OCI-M2 (cell line): ENCODE measurements at regions not wholly inside any gene's neighbourhood (a gene's known extent, or its start where the extent isn't known, plus 50 kb on each side); places are given as distances from the start of the nearest gene placed in this dataset.
"Not testable (repeated sequence)": the region's sequence is repeated elsewhere in the genome, so short reads cannot be mapped to it uniquely, and the experiment has no call there.

Experiments used
- DNase-seq: peaks from one replicate; lab custom pipeline; 2025; ENCODE audit not compliant: unreplicated experiment; lab: John Stamatoyannopoulos, UW

DNA sequence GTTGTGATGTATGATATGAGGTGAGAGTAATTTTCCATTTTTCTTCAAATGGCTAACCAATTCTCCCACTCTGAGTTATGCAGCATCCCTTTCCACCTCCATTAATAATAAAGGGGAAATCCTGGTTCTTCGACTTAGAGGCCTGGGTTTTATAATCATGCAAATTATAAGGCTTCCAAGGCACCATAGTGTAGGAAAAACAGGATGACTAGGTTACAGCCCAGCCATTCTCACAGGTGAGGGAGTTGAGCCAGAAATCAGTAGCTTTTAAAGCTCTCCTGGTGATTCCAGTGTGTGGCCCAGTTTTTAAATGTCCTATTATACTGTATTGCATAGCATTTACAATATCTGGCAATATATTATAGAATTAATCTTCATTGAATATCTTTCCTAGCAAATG, 203.1 kb downstream of the ARHGEF9 start:
- DNase-seq = no peak

DNA sequence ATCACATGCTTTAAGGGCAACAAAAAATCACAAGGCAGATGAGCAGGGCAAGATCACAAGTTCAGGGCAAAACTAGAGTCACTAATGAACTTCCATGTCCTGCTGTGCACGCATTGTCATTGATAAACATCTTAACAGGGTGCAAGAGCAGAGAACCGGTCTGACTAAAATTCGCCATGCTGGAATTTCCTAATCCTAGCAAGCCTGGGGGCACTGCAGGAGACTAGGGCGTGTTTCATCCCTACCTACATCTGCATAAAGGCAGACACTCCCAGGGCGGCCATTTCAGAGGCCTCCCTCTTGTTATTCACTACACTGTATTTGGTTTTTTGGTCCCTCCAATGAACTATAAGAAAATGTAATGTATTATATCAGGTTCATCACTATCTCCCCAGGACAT, 203.6 kb downstream of the ARHGEF9 start:
- no peak for DNase-seq

DNA sequence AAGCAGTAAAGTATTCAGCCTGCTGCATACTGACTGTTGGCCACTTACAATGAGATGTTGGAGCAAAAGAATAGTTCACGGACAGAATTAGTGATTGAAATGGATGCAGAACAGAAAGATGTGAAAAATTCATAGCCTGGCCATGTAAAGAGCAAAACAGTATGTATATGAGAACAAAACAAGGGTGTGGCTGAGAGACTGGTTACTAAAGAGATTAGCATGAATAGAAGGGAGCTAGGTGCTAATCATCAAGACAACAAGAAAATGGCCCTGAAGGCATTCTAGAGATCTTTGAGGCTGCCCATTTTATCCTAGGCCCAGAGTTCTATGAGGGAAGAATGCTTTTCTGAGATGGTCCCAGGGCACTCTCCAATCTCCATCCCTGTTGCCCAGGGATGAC, 208.5 kb downstream of the ARHGEF9 start:
- DNase-seq = no peak

DNA sequence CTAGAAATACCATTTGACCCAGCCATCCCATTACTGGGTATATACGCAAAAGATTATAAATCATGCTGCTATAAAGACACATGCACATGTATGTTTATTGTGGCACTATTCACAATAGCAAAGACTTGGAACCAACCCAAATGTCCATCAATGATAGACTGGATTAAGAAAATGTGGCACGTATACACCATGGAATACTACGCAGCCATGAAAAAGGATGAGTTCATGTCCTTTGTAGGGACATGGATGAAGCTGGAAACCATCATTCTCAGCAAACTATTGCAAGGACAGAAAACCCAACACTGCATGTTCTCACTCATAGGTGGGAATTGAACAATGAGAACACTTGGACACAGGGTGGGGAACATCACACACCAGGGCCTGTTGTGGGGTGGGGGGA, 209.3 kb downstream of the ARHGEF9 start:
- DNase-seq = not testable (repeated sequence)

DNA sequence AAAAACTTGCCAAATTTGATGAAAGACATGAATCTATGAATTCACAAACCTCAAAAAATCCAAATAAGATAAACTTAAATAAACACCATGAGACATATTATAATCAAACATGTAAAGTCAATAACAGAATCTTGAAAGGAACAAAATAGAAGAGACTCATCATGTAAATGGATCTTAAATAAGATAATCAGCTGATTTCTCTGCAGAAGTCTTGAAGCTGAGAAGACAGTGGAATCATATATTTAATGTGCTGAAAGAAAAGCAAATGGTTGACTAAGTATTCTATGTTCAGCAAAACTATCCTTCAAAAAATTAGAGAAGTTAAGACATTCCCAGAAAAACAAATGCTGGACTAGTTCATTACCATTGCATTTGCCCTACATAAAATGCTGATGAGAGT, 215.7 kb upstream of the SPIN4 start:
- no peak for DNase-seq

DNA sequence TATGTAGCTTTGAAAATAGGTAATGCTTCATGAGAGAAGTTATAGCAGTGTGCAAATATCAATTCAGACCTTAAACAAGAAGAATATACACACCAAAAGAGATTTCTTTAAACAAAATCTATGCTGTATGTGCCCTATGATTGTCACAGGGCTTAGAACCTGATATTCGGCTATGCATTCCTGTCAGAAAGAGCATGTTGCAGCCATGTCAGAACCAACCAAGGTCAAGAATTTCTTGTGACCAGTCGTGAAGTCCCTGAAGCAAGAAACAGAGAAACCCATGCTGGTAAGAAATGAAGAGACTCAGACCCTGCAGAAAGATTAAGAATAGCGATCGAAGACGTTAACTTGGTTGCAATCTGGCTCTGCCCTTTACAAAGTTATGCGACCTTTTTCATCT, 210.3 kb upstream of the SPIN4 start:
- no peak for DNase-seq

DNA sequence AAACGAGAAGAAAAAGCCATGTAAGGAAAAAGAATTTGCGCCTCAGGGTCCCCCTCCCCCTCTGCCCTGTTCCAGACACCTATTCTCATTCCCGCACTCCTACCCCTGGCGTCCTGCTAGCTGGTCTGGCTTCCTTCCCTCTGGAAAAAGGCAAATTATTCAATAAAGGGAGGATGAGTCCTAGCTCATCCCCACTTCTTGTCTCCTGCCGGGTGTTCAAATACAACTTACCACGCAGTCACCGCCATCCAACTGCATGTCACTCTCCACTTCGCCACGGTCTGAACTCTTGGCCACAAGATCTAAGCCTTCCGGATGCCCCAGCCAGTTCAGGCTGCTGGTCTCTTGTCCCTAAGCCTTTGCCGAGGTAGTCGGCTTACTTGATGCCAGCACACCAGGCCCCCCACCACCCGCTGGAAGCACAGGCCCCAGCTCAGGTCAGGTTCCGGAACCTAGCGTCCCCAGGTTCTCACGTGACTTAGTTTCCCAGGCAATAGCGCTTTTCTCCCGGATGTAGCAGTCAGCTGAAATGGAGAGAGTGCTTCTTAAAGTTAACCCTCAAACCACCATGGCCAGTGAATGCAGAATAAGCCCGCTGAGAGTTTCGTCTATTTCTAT, 209.6 kb upstream of the SPIN4 start:
- peak; percentile 35 for DNase-seq

DNA sequence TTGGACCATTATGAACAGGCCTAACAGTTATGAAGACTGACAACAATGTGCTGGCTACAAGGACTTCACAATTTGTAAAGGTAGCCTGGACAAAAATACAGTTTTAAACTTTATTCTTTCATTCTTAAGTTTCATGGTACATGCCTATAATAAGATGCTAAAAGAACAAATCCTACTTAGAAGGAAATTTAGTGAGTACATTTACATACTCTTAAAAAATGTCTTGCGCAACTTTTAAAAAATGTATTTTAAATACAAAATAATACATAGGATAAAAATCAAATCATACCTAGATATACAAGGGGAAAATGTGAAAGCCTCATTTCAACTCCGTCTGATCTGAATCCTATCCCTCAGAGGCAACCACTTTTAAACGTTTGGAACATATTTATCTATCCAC, 200.7 kb upstream of the SPIN4 start:
- no peak for DNase-seq

DNA sequence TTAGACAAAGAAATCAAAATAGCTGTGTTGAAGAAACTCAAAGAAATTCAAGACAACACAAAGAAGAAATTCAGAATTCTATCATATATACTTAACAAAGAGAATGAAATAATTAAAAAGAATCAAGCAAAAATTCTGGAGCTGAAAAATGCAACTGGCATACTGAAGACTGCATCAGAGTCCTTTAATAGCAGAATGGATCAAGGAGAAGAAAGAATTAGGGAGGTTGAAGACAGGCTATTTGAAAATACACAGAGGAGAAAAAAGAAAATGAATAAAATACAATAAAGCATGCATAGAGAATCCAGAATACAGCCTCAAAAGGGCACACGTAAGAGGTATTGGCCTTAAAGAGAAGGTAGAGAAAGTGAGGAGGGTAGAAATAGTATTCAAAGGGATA, 179.5 kb upstream of the SPIN4 start:
- no peak for DNase-seq

DNA sequence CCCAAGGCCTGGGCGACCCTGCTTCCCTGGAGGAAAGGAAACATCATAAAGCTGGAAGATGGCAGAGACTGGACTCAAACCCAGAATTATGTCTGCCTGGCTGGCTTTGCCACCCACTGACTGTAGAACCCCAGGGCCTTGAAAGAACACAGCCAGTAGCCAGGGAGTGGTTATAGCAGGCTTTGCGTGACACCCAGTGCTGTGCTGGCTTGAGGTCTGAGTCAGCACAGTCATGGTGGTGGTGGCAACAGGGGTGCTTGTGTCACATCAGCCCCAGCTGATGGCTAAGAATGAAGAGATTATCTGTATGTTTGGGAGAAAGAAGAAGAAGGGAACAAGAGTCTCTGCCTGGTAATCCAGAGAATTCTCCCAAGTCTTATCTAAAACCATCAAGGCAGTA, 178.8 kb upstream of the SPIN4 start:
- DNase-seq = no peak

DNA sequence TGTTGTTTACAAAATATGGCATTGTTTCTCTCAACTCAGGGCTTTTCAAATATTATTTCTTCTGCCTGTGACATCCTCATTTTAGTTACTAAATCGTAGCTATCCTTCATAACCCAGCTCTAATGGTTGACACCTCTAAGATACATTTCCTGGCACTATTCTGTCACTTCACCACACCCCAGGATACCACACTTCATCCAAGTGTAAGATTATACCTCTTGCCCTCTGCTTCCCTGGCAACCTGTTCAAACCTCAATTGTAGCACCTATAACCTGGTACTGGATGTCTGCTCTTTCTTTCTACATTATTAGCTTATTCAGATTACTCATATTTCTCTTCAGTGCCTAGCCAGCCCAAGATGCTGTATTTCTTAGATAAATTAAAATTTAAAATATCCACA, 175.7 kb upstream of the SPIN4 start:
- no peak for DNase-seq

DNA sequence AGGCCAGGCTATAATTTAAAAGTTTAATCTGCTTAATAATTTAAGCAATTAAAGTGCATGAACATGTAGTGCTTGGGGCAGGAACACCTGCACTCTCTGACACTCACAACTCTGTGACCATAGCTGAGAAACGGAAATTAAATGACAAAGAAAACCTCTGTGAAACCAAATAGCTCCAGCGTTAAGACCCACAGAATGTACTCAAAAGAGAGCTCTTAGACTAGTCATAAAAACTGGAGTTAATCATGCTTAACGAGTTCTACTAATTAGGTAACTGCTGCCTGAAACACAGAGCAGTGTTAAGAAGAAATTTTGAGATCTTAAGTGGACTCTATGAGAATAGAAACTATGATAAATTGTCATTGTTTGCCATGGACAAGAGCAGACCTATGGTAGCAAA, 174.4 kb upstream of the SPIN4 start:
- no peak for DNase-seq

DNA sequence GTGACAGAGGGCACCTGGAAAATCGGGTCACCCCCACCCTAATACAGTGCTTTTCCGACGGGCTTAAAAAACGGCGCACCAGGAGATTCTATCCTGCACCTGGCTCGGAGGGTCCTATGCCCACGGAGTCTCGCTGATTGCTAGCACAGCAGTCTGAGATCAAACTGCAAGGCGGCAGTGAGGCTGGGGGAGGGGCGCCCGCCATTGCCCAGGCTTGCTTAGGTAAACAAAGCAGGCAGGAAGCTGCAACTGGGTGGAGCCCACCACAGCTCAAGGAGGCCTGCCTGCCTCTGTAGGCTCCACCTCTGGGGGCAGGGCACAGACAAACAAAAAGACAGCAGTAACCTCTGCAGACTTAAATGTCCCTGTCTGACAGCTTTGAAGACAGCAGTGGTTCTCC, 168.2 kb upstream of the SPIN4 start:
- not testable (repeated sequence) for DNase-seq

DNA sequence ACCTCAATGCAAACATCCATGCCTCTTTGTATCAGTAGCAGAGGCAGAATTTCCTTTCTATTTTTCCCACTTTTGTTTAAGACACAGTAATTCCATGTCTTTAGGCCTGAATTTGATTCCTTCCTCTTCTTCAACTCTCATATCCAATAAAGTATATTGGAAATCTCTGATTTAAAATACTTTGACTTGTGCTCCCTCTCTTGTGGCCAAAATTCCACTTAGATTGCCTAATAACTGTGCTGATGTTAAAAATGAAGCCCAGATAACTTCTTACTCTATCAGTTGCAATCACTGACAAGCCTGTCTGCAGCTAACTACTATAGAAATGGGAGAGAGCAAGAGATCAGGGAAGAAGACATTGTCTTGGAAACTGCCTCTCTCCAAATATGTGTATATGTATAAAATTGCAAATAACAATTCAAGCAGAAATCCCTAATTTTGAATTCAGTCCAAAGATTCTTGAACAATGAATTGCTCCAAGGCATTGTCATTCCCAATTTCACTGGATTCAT, 163.5 kb upstream of the SPIN4 start:
- no peak for DNase-seq

DNA sequence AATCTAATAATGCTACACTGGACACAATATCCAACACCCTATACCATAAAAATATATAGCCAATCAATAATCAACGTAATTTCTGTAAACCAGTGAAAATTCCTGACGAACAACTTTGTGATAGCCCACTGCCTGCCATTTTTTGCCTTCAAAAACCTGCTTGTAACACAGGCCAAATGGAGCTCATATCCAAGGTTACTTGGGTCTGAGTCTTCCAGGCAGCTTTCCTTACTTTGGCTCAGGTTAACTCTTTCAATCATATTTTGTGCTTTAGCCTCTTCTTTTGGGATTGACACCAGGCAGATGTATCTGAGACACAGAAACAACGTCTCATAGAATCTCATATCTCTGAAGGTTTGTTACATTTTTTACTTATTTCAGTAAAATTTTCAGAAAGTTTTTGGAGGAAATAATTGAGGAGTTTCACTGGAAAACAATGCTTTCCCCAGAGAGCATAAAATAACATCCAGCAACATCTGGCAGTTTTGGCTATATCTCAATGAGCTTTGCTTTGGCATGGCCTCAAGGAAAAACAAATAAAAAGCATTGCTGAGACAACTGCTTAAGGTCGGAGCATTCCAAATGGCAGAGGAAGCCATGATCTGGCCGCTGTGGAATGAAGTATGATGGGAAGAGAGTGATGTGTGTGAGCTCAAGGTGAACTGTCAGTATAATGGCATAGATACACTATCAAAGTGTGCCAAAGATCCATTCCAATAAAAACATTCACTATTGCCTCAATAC, 162.9 kb upstream of the SPIN4 start:
- DNase-seq = no peak

DNA sequence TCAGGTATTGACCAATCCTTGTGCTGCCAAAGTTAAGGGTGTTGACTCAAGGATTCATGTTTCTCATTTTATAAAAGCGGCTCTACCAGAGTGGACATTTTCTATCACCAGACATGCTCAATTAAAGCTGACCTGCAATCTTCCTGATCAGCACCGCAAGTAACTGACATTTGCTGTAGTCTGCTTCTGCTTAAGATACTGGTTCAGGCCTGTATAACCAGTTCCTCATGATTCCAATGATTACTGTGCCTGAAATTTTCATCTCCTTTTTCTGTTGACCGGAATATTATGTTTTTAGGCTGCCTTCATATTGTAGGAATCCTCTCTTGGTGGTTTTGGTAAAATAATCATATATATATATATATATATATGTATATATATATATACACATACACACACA, 160.2 kb upstream of the SPIN4 start:
- no peak for DNase-seq

DNA sequence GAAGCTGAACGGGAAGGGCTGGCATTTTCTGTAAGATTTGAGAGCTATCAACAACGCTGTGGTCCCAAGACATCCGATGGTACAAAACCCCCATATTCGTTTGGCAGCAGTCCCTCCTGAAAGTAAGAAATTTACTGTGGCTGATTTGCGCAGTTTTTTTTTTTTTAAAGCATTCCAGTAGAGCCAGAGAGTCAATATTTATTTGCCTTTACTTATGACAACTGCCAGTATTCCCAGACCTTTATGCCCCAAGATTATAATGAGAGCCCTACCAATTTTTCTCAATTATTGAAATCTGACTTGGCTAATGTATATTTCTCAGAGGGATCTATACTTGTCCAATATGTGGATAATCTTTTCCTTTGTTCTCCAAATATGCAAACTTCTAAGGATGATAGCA, 157.5 kb upstream of the SPIN4 start:
- no peak for DNase-seq

DNA sequence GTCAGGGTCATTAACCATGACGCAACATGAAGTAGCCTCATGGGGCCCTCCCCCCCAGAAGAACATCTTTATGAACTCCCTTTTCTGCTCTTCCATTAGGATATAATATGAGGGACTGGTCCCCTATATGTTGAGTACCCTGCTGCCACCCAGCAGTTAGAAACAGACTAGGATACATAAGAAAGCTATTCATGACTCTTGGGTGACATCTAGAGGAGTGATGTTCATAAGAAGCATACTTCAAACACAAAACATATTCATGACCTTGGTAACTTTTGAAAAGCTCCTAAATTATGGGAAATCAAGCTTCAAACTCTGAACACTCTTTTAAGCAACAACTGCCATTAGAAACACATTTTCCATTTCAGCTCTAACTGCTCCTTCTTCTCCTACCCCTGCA, 155.2 kb upstream of the SPIN4 start:
- no peak for DNase-seq

DNA sequence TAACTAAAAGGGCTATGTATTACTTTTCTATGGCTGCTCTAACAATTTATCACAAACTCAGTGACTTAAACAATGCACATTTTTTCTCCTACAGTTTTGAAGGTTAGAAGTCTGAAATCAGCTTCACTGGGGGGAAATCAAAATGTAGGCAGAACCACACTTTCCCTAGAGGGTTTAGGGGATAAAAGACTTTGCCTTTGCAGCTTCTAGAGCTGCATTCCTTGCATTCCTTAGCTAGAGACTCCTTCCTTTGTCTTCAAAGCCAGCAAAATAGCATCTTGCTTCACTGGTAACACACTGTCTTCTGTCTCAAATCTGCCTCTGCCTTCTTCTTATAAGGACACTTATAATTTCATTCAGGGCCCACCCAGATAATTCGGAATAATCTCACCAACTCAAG, 152.4 kb upstream of the SPIN4 start:
- DNase-seq = no peak

DNA sequence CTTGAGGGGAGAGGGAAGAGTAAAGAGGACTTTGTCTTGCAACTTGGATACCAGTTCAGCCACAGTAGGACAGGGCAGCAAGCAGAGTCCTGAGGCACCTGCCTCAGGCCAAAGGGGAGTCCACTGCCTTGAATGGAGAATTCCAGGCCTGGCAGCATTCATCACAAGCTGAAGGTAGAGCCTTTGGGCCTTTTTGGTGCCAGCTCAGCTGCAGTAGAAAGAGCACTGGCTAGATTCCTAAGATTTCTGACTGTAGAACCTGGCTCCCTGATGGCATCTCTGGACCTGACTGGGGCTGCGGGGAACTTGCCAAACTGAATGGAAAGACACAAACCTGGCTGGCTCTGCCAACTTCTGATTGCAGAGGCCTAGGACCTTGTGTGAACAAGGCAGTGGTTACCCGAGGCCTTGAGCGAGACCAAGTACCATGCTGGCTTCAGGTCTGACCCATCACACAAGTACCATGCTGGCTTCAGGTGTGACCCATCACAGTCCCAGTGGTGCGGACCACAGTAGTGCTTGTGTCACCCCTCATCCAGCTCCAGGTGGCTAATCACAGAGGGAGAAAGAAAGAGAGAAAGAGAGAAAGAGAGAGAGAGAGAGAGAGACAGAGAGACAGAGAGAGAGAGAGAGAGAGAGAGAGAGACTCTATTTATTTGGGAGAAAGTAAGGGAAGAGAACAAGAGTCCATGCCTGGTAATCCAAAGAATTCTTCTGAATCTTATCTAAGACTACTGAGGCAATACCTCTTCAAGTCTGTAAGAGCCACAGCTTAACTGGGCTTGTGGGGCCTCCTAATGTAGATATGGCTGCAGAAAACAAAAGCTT, 137.6 kb upstream of the SPIN4 start:
- no peak for DNase-seq

DNA sequence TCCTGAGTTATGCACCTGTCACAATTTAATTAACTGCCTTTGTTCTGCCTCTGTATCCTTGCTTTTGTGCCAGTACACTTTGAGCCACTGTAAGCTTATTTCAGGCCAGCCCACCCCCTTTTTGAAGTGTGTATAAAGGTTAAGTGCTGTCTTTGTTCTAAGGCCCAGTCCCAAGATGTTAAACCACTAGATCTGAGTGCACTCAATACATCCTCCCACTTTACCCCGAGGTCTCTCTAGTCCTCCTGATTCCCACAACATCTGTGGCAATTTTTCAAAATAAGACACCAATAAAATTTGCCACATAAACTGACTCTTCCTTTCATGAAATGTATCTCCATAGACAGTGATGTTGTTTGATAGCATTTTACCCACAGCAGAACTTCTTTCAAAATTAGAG, 124.1 kb upstream of the SPIN4 start:
- no peak for DNase-seq

DNA sequence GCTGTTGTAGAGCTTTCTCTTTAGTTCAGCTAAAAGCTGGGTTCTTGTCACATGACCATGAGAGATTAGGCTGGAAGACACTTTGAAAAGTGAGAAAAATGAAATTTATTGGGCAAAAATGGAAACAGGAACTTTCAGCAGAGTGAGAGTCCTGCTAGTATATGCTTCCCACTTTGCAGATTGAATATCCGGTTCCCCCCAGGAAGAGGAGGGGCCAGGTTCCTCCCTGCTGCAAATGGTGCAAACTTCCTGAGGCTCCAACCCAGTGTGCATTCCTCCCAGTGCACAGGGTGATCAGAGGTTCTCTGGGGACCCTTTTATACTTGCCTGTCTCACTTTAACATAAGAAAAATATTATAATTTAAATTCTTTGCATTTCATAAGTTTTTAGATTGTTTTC, 119.9 kb upstream of the SPIN4 start:
- no peak for DNase-seq
